GM18873 (cell line): ENCODE measurements at regions not wholly inside any gene's neighbourhood (a gene's known extent, or its start where the extent isn't known, plus 50 kb on each side); places are given as distances from the start of the nearest gene placed in this dataset.

ENCODE experiments used
- ATAC-seq: cut with Tn5 transposase; IDR thresholded peaks from one replicate; pipeline ENCODE4 v1.9.1; 2021; ENCODE audit warnings: mild to moderate bottlenecking, moderate library complexity, moderate number of reproducible peaks; ENCODE audit not compliant: unreplicated experiment, low FRiP score

- ATAC-seq: no peak
These were observed 437.3 kb downstream of the GLRX3 start for GRCh38 chr10:130573446-130573845.

GRCh38 chr10:130575756-130576285, 439.6 kb downstream of the GLRX3 start:
- no peak for ATAC-seq

DNA sequence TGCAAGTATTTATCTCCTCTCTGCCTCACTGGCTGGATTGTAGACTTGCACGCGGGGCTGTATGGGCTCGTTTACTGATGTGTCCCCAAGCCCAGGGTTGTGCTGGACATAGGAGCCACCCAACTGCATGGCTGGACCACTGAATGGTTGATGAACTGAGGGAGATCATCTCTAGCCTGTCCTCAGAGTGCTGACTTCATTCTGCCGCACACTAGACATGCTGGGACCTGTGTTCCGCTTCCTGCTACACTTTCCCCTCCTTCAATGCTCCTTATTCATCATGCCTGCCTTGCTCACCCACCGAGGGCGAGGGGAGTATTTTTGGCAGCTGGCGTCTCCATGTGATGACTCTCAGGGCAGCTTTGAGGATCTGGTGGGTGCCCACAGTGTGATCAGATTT, 440.2 kb downstream of the GLRX3 start:
- ATAC-seq: no peak

DNA sequence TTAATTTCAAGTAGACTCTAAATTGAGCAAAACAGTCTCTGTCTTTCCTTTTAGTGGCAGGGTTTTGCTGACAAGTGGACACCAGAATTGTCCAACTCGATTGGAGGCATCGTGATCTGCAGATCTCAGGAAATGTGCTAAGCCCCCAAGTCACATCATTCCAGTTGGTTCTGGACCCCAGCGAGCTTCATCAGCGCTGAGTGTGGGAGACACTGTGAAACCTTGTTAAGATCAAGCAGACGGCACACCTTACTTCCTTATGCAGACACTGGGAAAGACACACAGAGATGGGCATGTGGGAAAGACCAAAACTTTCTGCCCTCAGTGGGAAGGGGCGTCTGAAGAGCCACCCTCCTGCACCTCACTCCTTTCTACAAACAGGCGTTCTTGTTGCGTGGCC, 440.8 kb downstream of the GLRX3 start:
- no peak for ATAC-seq

- no peak for ATAC-seq
These were observed 442.5 kb downstream of the GLRX3 start for GRCh38 chr10:130578532-130579289.

DNA sequence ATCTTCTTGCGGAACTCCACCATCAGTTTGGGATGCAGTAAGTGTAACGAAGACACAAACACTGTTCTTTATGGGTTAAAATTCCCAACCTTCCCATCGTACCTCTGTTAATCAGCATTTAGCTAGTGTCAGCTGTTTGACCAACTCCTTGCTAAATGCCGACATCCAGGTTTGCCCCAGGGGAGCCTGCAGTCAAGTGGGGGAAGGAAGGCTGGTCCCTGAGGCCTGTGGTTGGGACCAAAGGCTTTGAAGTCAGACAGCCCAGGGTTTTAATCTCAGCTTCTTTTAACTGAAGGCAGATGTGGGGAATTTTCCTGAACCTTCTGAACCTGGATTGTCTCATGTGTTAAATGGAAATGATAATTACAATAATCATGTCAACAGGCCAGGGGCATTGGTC, 443.7 kb downstream of the GLRX3 start:
- no peak for ATAC-seq

GRCh38 chr10:130580975-130581374, 444.8 kb downstream of the GLRX3 start:
- ATAC-seq: no peak

DNA sequence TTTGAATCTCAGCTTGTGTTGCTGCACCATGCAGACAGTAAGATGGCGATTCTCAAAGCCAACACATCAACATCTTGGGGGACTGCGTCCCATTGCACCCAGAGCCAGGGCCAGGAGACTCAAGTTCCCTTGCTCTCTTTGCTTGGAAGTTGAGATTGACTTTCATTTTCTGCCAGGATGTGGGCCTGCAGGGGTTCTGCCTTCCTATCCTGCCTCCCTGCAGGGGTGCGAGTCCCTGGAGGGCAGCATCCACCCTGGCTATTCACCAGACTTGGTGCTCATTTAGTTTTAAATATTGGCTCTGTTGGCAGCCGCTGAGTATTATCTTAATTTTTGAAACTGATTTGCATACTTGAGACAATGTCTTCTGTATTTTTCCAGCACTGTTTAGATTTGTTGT, 451.5 kb downstream of the GLRX3 start:
- no peak for ATAC-seq

GRCh38 chr10:130606001-130606405, 469.8 kb downstream of the GLRX3 start:
- ATAC-seq: no peak

GRCh38 chr10:130607366-130607765, 471.2 kb downstream of the GLRX3 start:
- ATAC-seq: no peak

DNA sequence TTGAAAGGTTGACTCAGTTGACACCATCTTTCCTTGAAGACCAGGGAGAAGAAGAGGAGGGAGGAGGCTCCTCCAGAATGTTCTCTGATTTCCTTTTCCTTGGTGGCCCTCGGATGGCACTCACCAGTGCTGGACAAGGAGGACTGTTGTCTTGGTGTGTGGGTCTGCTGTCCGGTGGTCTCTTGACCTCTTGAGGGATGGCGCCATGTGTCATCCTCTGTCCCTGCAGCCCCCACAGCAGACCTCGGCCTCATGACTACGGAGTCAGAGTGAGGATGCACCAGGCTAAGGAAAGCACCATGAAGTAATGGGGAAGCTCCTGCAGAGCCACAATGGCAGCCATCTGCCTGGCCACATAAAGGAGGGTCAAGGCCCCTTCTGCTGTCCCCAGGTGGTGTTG, 475.0 kb downstream of the GLRX3 start:
- ATAC-seq: no peak

DNA sequence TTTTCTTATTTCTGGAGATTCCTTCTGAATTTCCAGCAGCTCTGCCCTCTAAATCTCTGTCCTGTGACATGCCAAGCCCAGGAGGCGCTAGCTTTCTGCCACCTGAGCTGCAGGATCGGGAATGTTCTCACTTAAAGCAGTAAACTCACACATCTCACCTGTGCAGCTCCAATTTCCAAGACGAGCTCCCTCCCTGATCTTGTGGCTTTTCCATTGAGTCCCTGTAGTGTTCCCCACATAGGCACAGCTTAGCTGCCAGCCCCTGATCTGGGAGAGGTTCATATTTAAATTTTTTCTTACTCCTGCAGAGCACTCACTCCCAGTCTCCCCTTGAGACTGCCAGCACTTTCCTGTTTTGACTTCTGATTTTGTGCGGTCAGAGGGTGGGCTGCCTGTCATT, 479.3 kb downstream of the GLRX3 start:
- no peak for ATAC-seq

DNA sequence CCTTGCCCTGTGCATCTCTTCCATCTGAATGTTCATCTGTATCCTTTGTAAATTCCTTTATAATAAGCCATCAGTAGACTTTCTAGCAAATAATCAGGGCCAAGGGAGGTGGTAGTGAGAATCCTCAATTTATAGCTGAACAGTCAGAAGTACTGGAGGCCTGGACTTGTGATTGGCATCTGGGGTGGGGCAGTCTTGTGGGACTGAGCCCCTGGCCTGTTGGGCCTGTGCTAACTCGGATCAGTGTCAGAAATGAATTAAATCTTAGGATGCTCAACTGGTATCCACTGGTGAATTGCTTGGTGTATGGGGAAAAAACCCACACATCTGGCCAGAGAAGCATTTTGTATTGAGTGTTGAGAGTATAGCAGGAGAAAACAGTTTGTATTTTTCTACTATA, 481.8 kb downstream of the GLRX3 start:
- ATAC-seq: no peak

DNA sequence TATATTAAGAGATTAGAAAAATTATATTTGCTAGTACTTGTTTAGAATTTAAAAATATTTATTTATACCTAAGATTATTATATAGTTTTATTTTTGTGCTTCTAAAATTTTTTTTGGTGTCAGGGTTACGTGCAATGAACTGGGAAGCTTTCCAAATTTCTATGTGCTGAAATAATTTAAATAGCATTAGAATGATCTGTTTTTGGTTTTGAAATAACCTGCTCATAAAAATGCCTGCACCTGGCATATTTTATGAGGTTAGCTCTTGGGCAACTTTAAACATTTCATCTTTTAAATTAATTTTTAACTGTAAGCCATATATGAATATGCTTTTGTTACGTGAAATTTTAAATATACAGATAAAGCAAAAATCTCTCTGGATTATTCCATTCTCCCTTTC, 482.5 kb downstream of the GLRX3 start:
- ATAC-seq: no peak

- no peak for ATAC-seq
These were observed 485.1 kb downstream of the GLRX3 start for GRCh38 chr10:130621231-130621775.

- no peak for ATAC-seq
These were observed 487.6 kb downstream of the GLRX3 start for GRCh38 chr10:130623680-130624267.

GRCh38 chr10:130627346-130628045, 491.3 kb downstream of the GLRX3 start:
- no peak for ATAC-seq

DNA sequence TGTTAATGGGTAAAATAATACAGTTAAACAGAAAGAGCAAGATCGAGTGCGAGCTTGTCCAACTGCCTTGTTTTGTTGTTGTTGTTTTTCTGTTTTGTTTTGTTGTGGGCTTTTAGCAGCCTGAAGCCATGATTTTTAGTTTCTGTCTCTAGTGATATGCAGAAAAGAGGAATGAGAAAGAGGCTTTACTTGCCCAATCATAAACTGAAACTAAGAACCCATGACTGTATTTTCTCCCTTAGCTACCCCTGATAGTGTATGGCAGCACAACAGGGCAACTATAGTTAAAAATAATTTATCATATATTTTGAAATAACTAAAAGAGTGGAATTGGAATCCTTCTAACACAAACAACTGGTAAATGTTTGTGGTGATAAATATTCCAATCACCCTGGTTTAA, 493.9 kb downstream of the GLRX3 start:
- ATAC-seq: no peak

DNA sequence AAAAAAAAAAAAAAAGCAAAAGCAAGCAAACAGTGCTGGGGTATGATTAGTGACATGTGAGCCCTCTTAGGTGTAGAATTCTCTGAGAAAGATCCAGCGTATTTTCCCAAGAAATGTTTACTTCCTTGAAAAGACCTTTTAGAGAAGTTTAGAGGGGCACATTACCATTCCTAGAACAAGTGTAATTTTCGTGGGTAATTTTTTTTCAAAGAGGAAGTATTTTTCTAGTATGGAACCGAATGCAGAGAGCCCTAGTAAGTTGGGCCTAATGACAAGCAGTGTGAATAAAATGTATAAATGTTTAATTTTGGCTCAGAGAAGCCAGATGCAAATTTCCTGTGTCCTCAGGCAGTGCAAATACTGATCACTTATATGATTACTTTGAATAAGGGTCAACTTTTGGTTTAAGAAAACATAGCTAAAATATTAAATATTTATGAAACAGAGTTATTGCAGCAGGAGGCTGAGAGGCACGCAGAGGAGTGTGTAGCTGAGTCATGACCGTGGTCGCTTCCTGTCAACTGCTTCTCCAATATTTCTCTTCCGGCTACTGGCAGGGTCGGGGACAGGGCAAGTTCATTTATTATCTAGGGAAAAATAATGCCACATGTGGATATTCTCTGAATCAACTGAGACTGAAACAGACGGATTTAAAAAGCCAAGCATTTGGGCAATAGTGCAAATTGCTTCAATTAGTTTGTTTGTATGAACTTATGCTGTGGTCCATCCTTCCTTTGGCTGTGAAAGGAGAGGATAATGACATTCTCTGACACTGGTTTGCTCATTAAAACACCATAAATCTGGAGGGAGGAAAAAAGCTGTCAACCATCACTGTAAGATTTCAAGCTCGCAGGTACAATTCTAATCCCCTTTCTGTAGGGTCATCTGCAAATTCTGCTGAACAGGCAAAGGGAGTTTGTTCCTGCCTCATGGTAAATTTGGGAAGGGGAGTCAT, 495.2 kb downstream of the GLRX3 start:
- no peak for ATAC-seq

- ATAC-seq: no peak
These were observed 498.6 kb downstream of the GLRX3 start for GRCh38 chr10:130634816-130635215.
